Vagina (tissue), 2 donors: ENCODE measurements at regions not wholly inside any gene's neighbourhood (a gene's known extent, or its start where the extent isn't known, plus 50 kb on each side); places are given as distances from the start of the nearest gene placed in this dataset.

Source experiments
- POLR2A ChIP-seq, 2 donors: fragments of 450-650 bp; IDR thresholded peaks; one replicate each; pipeline ENCODE4 v1.6.1; 2017; ENCODE audit warnings: antibody characterized with exemption in 2 of 2, mild to moderate bottlenecking in 2 of 2, moderate library complexity in 2 of 2
- TF ChIP-seq, protein P1 (sequence below), 3 experiments: fragments of 450-650 bp in 2 of 3; fragments of 200-600 bp in 1 of 3; sonication (generic) in 1 of 3; IDR thresholded peaks; one replicate each; pipeline ENCODE4 v1.5.1; 2017 to 2019; ENCODE audit warnings: antibody characterized with exemption in 3 of 3, mild to moderate bottlenecking in 2 of 3, moderate library complexity in 2 of 3

DNA sequence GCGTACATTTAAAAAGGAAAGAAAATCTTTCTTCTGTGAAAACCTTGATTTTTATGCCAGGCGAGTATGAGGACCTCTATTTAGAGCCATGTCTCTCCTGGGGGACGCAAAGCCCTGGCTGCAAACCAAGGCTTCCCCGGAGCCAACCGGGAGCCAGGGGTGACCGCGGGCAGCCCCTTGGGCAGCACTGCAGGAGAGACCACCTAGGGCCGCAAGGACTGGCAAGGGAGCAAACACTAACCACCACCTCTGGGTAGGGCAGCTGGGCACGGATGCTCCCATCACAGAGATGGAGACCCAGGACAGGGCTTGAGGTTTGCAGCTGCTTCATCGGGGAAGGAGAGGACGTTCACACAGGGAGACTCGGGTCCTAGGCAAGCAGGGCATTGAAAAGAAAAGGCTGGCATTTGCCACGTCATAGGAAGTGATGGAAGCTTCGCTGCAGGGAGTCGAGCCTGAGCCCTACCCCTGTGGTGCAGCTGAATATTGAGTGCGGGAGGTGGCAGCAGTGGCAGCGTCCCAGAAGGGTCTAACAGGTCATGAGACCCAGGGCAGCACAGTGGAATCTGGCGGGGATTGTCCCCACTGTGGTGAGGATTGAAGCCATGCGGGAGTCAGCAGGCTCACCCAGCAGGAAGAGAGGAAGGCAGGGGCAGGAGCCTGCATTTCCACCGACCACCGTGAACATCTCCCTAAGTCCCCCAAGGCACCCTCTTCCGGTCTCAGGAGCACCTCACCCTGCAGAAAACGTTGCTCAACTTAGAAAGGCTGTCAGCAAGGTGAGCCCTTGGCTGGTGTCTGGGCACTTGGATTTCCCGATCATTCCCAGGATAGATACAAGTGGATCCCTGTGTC lies 156.2 kb upstream of the CST7 start:
- TF ChIP-seq, protein P1, sequence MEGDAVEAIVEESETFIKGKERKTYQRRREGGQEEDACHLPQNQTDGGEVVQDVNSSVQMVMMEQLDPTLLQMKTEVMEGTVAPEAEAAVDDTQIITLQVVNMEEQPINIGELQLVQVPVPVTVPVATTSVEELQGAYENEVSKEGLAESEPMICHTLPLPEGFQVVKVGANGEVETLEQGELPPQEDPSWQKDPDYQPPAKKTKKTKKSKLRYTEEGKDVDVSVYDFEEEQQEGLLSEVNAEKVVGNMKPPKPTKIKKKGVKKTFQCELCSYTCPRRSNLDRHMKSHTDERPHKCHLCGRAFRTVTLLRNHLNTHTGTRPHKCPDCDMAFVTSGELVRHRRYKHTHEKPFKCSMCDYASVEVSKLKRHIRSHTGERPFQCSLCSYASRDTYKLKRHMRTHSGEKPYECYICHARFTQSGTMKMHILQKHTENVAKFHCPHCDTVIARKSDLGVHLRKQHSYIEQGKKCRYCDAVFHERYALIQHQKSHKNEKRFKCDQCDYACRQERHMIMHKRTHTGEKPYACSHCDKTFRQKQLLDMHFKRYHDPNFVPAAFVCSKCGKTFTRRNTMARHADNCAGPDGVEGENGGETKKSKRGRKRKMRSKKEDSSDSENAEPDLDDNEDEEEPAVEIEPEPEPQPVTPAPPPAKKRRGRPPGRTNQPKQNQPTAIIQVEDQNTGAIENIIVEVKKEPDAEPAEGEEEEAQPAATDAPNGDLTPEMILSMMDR (IDR thresholded peaks at IDR 0.05), result no peak
- no peak for TF ChIP-seq POLR2A (IDR thresholded peaks at IDR 0.05)
